ENCODE measurements at regions not wholly inside any gene's neighbourhood (a gene's known extent, or its start where the extent isn't known, plus 50 kb on each side); places are given as distances from the start of the nearest gene placed in this dataset.

GRCh38 chr13:74066937-74067336, 67.3 kb downstream of the KLF12 start (continued):
- no peak for TF ChIP-seq ZNF692 (tag by site-specific recombination; IDR thresholded peaks at IDR 0.05)
- TF ChIP-seq GLI2 (tag by site-specific recombination; IDR thresholded peaks at IDR 0.05; ENCODE audit: borderline replicate concordance, low read depth), result no peak

- H3K4me1 ChIP-seq (ENCODE audit: control insufficient read depth, insufficient read depth, low read length), result no peaks in the 10 kb centered on the region
Observed at GRCh38 chr13:74064805-74065312, 69.3 kb downstream of the KLF12 start.

GRCh38 chr13:74063533-74064100, 70.6 kb downstream of the KLF12 start:
- TF ChIP-seq YY2 (tag by site-specific recombination; IDR thresholded peaks at IDR 0.05), result no peak
- TF ChIP-seq, protein P1, sequence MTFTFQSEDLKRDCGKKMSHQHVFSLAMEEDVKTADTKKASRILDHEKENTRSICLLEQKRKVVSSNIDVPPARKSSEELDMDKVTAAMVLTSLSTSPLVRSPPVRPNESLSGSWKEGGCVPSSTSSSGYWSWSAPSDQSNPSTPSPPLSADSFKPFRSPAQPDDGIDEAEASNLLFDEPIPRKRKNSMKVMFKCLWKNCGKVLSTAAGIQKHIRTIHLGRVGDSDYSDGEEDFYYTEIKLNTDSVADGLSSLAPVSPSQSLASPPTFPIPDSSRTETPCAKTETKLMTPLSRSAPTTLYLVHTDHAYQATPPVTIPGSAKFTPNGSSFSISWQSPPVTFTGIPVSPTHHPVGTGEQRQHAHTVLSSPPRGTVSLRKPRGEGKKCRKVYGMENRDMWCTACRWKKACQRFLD (tag by site-specific recombination; IDR thresholded peaks at IDR 0.05), result no peak
- no peak for TF ChIP-seq ZNF473 (tag by site-specific recombination; IDR thresholded peaks at IDR 0.05)
- no peak for TF ChIP-seq ZNF221 (tag by site-specific recombination; IDR thresholded peaks at IDR 0.05; ENCODE audit: borderline replicate concordance)
- no peak for TF ChIP-seq ZNF175 (tag by site-specific recombination; IDR thresholded peaks at IDR 0.05)
- TF ChIP-seq ZFP69B (tag by site-specific recombination; IDR thresholded peaks at IDR 0.05), result no peak
- no peak for TF ChIP-seq PATZ1 (tag by site-specific recombination; IDR thresholded peaks at IDR 0.05)
- TF ChIP-seq ZNF530 (tag by site-specific recombination; IDR thresholded peaks at IDR 0.05; ENCODE audit: low read depth), result no peak
- no peak for TF ChIP-seq HOXC10 (CRISPR knock-in tag; IDR thresholded peaks at IDR 0.05)
- no peak for TF ChIP-seq ZNF791 (tag by site-specific recombination; IDR thresholded peaks at IDR 0.05)
- no peak for TF ChIP-seq ZNF664 (tag by site-specific recombination; IDR thresholded peaks at IDR 0.05)
- TF ChIP-seq ZNF146 (tag by site-specific recombination; IDR thresholded peaks at IDR 0.05), result no peak
- TF ChIP-seq ZNF155 (tag by site-specific recombination; IDR thresholded peaks at IDR 0.05), result no peak
- TF ChIP-seq ZNF23 (tag by site-specific recombination; IDR thresholded peaks at IDR 0.05; ENCODE audit: borderline replicate concordance), result no peak
- TF ChIP-seq, protein P2, sequence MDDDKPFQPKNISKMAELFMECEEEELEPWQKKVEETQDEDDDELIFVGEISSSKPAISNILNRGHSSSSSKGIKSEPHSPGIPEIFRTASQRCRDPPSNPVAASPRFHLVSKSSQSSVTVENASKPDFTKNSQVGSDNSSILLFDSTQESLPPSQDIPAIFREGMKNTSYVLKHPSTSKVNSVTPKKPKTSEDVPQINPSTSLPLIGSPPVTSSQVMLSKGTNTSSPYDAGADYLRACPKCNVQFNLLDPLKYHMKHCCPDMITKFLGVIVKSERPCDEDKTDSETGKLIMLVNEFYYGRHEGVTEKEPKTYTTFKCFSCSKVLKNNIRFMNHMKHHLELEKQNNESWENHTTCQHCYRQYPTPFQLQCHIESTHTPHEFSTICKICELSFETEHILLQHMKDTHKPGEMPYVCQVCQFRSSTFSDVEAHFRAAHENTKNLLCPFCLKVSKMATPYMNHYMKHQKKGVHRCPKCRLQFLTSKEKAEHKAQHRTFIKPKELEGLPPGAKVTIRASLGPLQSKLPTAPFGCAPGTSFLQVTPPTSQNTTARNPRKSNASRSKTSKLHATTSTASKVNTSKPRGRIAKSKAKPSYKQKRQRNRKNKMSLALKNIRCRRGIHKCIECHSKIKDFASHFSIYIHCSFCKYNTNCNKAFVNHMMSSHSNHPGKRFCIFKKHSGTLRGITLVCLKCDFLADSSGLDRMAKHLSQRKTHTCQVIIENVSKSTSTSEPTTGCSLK (tag by site-specific recombination; IDR thresholded peaks at IDR 0.05), result no peak
- Histone ChIP-seq H3K36me3 (ENCODE audit: control insufficient read depth in 2 of 2, insufficient read depth in 1 of 2, low read length in 2 of 2) (no peaks in the 10 kb centered on the region), H3K27ac (ENCODE audit: extremely low read depth, low read depth, low read length) (no peak overlapping the region), H3K4me3 (ENCODE audit: low read depth, low read length) (no peak overlapping the region), H3K4me1 (ENCODE audit: control insufficient read depth, insufficient read depth, low read length) (no peaks in the 10 kb centered on the region), H3K9me3 (ENCODE audit: control insufficient read depth, insufficient read depth, low read depth, low read length) (no peaks in the 10 kb centered on the region)
- CTCF ChIA-PET, result no interaction called here
- POLR2A ChIA-PET, result no interaction called here

More at GRCh38 chr13:74064805-74065312, 69.3 kb downstream of the KLF12 start:
- H3K36me3 ChIP-seq (ENCODE audit: control insufficient read depth in 2 of 2, insufficient read depth in 1 of 2, low read length in 2 of 2), result no peaks in the 10 kb centered on the region
- no peak overlapping the region for H3K27ac ChIP-seq (ENCODE audit: extremely low read depth, low read depth, low read length)
- TF ChIP-seq HOXD13 (CRISPR knock-in tag; IDR thresholded peaks at IDR 0.05; ENCODE audit: borderline replicate concordance), result no peak
- H3K9me3 ChIP-seq (ENCODE audit: control insufficient read depth, insufficient read depth, low read depth, low read length), result no peaks in the 10 kb centered on the region
- CTCF ChIA-PET, result no interaction called here
- POLR2A ChIA-PET, result no interaction called here
- H3K4me3 ChIP-seq (ENCODE audit: low read depth, low read length), result no peak overlapping the region

All from HEK293 (cell line).